HT-29 (cell line): ENCODE measurements at regions not wholly inside any gene's neighbourhood (a gene's known extent, or its start where the extent isn't known, plus 50 kb on each side); places are given as distances from the start of the nearest gene placed in this dataset. TPM values are rescaled to one million over a fixed set of nuclear protein-coding genes. Genes with fewer than 3 reads are reported as not detected.

Experiments
- DNase-seq: peaks from one replicate; pipeline ENCODE4 v3.0.0-alpha.2; 2015; ENCODE audit warnings: low spot score
- small RNA-seq: library from RNA; depleted of rRNA; stranded (forward); fragments of <200 nt; gene quantifications from one replicate; pipeline ENCODE3, GENCODE V24; 2014

- no peak for DNase-seq
Observed at GRCh38 chr14:71856199-71856919, 75.9 kb upstream of the RGS6 start.

DNA sequence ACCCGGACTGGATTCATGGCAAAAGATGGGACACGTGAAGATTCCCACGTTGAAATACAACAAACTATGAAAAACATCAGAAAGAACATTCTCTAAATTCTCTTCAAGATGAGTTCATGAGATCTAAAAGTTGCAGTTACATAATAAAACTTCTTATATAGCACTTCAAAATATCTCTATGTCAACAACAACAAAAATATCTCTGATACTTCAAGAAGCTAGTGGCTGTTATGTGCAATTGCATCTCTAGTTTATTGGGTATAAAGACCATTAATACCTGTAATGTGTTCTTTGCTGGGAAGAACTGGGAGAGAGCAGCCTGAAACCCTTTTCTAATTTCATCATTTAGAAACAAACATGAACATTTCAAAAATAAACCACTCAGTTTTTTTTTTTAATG lies 69.2 kb upstream of the RGS6 start:
- no peak for DNase-seq

GRCh38 chr14:71863766-71864165 lies 68.5 kb upstream of the RGS6 start:
- DNase-seq, result no peak

Small RNA genes in the stretch of these regions (small RNA-seq; reads per million reads assigned to genes)
- gene RN7SL683P, result not detected
- 0.43 reads per million for gene SNORD56B
